HEK293 (cell line): ENCODE measurements at regions not wholly inside any gene's neighbourhood (a gene's known extent, or its start where the extent isn't known, plus 50 kb on each side); places are given as distances from the start of the nearest gene placed in this dataset.

Experiments used
- CTCF ChIP-seq: fragments of 450-650 bp; formaldehyde crosslinking; IDR thresholded peaks from 2 replicates; pipeline ENCODE4 v1.5.1; 2016; ENCODE audit warnings: missing biosample characterization, missing genetic modification characterization
- ZNF473 ChIP-seq: fragments of 450-650 bp; formaldehyde crosslinking; IDR thresholded peaks from 2 replicates; pipeline ENCODE4 v1.5.1; 2017; ENCODE audit warnings: missing biosample characterization, missing genetic modification characterization

GRCh38 chr11:101299210-101299609 is 169.6 kb upstream of the PGR start:
- TF ChIP-seq ZNF473 (tag by site-specific recombination), result no peak
- no peak for TF ChIP-seq CTCF (tag by site-specific recombination)
